H1 (cell line): ENCODE measurements at regions not wholly inside any gene's neighbourhood (a gene's known extent, or its start where the extent isn't known, plus 50 kb on each side); places are given as distances from the start of the nearest gene placed in this dataset.

ENCODE experiments used
- BACH1 ChIP-seq: IDR thresholded peaks from 2 replicates; pipeline ENCODE4 v1.6.1; 2012; ENCODE audit warnings: low read length, improper control_type of control experiment
- CBX5 ChIP-seq: fragments of 300-800, 300-1000 bp; sonication (generic); IDR thresholded peaks from 2 replicates; pipeline ENCODE4 v1.7.1; 2016; ENCODE audit warnings: antibody characterized with exemption, low read length, low read depth
- CTBP2 ChIP-seq: IDR thresholded peaks from 2 replicates; pipeline ENCODE4 v1.7.0; 2011; ENCODE audit warnings: borderline replicate concordance, mild to moderate bottlenecking, moderate library complexity, mixed read lengths, low read length; ENCODE audit not compliant: insufficient read depth, insufficient read length
- MAFK ChIP-seq: IDR thresholded peaks from 2 replicates; pipeline ENCODE4 v1.6.1; 2012; ENCODE audit warnings: low read depth, mild to moderate bottlenecking, improper control_type of control experiment, low read length
- SRF ChIP-seq: IDR thresholded peaks from 2 replicates; pipeline ENCODE4 v1.6.1; 2011; ENCODE audit warnings: mild to moderate bottlenecking, low read depth, low read length, moderate library complexity
- USF2 ChIP-seq: IDR thresholded peaks from 2 replicates; pipeline ENCODE4 v1.6.1; 2011; ENCODE audit warnings: low read length, improper control_type of control experiment

DNA sequence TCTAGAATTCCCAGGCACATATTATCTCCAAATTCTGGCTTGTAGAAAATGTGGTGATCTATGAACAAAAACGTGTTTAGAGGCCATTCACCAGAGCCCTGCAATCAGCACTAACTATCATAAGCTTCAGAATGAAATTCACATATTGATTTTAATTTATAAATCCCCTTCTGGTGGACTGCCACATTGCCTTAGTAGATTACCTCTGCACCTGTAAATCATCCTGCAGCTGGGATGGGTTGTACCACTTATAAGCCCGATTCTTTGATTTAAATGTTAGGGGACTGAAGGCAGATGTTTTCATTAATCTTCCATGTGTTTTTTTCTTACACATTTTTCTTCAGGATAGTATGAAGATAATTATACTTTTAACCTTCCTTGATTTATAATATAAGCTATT lies 140.7 kb upstream of the PTPRD start (continued):
- no peak for TF ChIP-seq USF2
- no peak for TF ChIP-seq CTBP2
- TF ChIP-seq SRF, result no peak
- no peak for TF ChIP-seq CBX5
- TF ChIP-seq BACH1, result no peak
- TF ChIP-seq MAFK, result no peak
